Neural crest cell (in vitro differentiated cells): ENCODE measurements at regions not wholly inside any gene's neighbourhood (a gene's known extent, or its start where the extent isn't known, plus 50 kb on each side); places are given as distances from the start of the nearest gene placed in this dataset.

Experiments used
- DNase-seq: peaks from one replicate; pipeline ENCODE4 v3.0.0; 2021; ENCODE audit warnings: low read depth, mixed read lengths, low spot score
- H3K27ac Mint-ChIP-seq: one replicate; pipeline ENCODE4 v1.8.0; 2021; ENCODE audit warnings: mild to moderate bottlenecking, mixed read lengths; ENCODE audit not compliant: unreplicated experiment
- H3K27me3 Mint-ChIP-seq: 2 replicates; pipeline ENCODE4 v1.8.0; 2021; ENCODE audit warnings: low read depth, mild to moderate bottlenecking, mixed read lengths
- H3K36me3 Mint-ChIP-seq: 2 replicates; pipeline ENCODE4 v1.8.0; 2021; ENCODE audit warnings: low read depth, mild to moderate bottlenecking, mixed read lengths
- H3K4me1 Mint-ChIP-seq: 2 replicates; pipeline ENCODE4 v1.8.0; 2021; ENCODE audit warnings: mixed read lengths
- H3K4me3 Mint-ChIP-seq: one replicate; pipeline ENCODE4 v1.8.0; 2021; ENCODE audit warnings: mild to moderate bottlenecking, mixed read lengths
- H3K9me3 Mint-ChIP-seq: 2 replicates; pipeline ENCODE4 v1.8.0; 2021; ENCODE audit warnings: mixed read lengths
- CTCF ChIP-seq: fragments of 200-600 bp; sonication (generic); conservative IDR thresholded peaks from 2 replicates; pipeline ENCODE4 v1.5.0; 2021; ENCODE audit warnings: antibody characterized with exemption, mild to moderate bottlenecking

GRCh38 chr2:34729845-34730244 lies 1130.7 kb upstream of the FAM98A start:
- Mint-ChIP-seq H3K9me3 (no peaks in the 10 kb centered on the region), H3K4me3 (no peak overlapping the region), H3K36me3 (no peaks in the 10 kb centered on the region), H3K4me1 (peaks cover 28% of the 10 kb centered on the region), H3K27ac (no peak overlapping the region), H3K27me3 (peaks cover 61% of the 10 kb centered on the region)
- TF ChIP-seq CTCF = no peak
- no peak for DNase-seq

GRCh38 chr2:34724107-34724506 lies 1125.0 kb upstream of the FAM98A start:
- Mint-ChIP-seq H3K9me3 (peaks cover 3% of the 10 kb centered on the region), H3K27me3 (peaks cover 33% of the 10 kb centered on the region), H3K4me3 (no peak overlapping the region), H3K4me1 (peaks cover under 1% of the 10 kb centered on the region), H3K27ac (no peak overlapping the region), H3K36me3 (no peaks in the 10 kb centered on the region)
- TF ChIP-seq CTCF = no peak
- DNase-seq = no peak

- H3K36me3 Mint-ChIP-seq = no peaks in the 10 kb centered on the region
- H3K4me1 Mint-ChIP-seq = no peaks in the 10 kb centered on the region
- no peak for TF ChIP-seq CTCF
- H3K9me3 Mint-ChIP-seq = peaks cover 3% of the 10 kb centered on the region
- H3K27me3 Mint-ChIP-seq = peaks cover 29% of the 10 kb centered on the region
- no peak overlapping the region for H3K4me3 Mint-ChIP-seq
- no peak for DNase-seq
- no peak overlapping the region for H3K27ac Mint-ChIP-seq
Observed at GRCh38 chr2:34723683-34724082, 1124.6 kb upstream of the FAM98A start.

GRCh38 chr2:34719206-34719605 lies 1120.1 kb upstream of the FAM98A start:
- H3K36me3 Mint-ChIP-seq = no peaks in the 10 kb centered on the region
- no peak overlapping the region for H3K4me3 Mint-ChIP-seq
- no peak for DNase-seq
- H3K27ac Mint-ChIP-seq = no peak overlapping the region
- peaks cover 6% of the 10 kb centered on the region for H3K9me3 Mint-ChIP-seq
- H3K27me3 Mint-ChIP-seq = no peaks in the 10 kb centered on the region
- TF ChIP-seq CTCF = no peak
- no peaks in the 10 kb centered on the region for H3K4me1 Mint-ChIP-seq

- Mint-ChIP-seq H3K9me3 (no peaks in the 10 kb centered on the region), H3K4me1 (no peaks in the 10 kb centered on the region), H3K27ac (no peak overlapping the region), H3K4me3 (no peak overlapping the region), H3K27me3 (no peaks in the 10 kb centered on the region), H3K36me3 (no peaks in the 10 kb centered on the region)
- DNase-seq = no peak
- no peak for TF ChIP-seq CTCF
Observed at GRCh38 chr2:34705551-34706247, 1106.6 kb upstream of the FAM98A start.
